ENCODE measurements at regions not wholly inside any gene's neighbourhood (a gene's known extent, or its start where the extent isn't known, plus 50 kb on each side); places are given as distances from the start of the nearest gene placed in this dataset.

DNA sequence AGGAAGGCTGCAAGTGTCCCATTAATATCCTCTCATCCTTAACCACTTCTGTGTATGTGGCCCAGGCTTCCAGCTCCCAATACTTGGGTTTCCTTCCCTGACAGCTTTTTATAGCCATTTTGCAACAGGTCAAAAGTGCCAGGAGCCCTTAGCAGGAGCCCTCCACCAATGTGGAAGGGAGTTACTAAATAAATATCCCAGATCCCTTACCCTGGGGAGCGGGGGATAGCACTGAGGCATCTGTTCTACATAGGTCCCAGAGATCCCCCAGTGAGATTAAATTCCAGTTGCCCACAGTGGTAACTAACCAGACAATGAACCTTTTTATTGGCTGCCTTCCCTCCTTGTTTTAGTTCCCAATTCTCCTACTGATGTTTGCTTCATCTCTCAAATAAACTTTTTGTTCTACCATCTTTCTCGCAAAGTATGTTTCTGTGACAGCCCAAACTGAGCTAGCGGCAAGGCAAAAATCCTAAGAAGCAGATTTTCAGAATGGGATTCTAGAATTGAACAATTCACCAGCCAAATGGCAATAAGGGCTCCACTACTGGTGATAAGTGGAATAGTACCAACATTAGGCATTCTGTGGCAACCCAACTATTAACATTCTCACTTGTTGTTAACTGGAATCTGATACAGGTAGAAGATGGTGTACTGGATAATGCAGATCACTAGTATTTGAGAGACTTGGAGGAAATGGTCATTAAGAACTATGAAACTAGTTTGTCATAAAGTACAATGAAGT, 83.9 kb upstream of the MAPRE2 start:
- ChIA-PET POLR2A (no interaction called here), CTCF (interaction anchor here (1.0 kb wide), 1 partner anchor 90 kb away, joined by 3 read pairs; no protein-coding TSS in a partner anchor)
- no peaks in the 10 kb centered on the region for H3K27me3 Mint-ChIP-seq (ENCODE audit: low read depth)
- peak; percentile 22 for ATAC-seq
- no peaks in the 10 kb centered on the region for H3K36me3 Mint-ChIP-seq
- peaks cover 6% of the 10 kb centered on the region for H3K9me3 Mint-ChIP-seq
- no peak overlapping the region for H3K4me3 Mint-ChIP-seq
- no peak for TF ChIP-seq NFYB (CRISPR knock-in tag; conservative IDR thresholded peaks at IDR 0.05; ENCODE audit: low read depth)
- H3K4me1 Mint-ChIP-seq: no peaks in the 10 kb centered on the region; the same call in 1 of the 2 replicates
- no peak overlapping the region for H3K27ac Mint-ChIP-seq
- DNase-seq (ENCODE audit: low spot score): no peak

DNA sequence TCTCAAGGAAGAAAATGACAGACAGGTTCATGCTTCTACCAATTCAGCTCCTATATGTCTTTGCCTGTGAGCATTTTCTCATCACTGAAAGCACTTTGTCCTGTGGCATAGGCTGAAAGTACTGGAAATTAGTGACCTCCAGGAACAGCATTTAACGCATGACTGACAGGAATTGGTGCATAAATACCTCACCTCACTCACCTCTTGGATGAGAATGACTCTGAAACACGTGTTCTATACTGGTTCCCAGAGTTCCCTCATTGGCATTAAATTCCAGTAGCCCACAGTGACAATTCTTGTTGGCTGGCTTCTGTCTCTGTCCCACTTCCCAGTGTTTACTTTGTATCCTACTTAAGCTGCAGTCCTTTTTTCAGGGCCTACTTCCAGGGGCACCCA, 83.4 kb upstream of the MAPRE2 start:
- Mint-ChIP-seq H3K4me1 (no peaks in the 10 kb centered on the region; the same call in 1 of the 2 replicates), H3K9me3 (peaks cover 6% of the 10 kb centered on the region), H3K27me3 (ENCODE audit: low read depth) (no peaks in the 10 kb centered on the region), H3K36me3 (no peaks in the 10 kb centered on the region), H3K27ac (no peak overlapping the region), H3K4me3 (no peak overlapping the region)
- ATAC-seq (no peak), DNase-seq (ENCODE audit: low spot score) (no peak)
- POLR2A ChIA-PET: no interaction called here
- CTCF ChIA-PET: interaction anchor here (1.0 kb wide), 1 partner anchor 90 kb away, joined by 3 read pairs; no protein-coding TSS in a partner anchor
- TF ChIP-seq, protein P1, sequence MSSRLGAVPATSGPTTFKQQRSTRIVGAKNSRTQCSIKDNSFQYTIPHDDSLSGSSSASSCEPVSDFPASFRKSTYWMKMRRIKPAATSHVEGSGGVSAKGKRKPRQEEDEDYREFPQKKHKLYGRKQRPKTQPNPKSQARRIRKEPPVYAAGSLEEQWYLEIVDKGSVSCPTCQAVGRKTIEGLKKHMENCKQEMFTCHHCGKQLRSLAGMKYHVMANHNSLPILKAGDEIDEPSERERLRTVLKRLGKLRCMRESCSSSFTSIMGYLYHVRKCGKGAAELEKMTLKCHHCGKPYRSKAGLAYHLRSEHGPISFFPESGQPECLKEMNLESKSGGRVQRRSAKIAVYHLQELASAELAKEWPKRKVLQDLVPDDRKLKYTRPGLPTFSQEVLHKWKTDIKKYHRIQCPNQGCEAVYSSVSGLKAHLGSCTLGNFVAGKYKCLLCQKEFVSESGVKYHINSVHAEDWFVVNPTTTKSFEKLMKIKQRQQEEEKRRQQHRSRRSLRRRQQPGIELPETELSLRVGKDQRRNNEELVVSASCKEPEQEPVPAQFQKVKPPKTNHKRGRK (CRISPR knock-in tag; IDR thresholded peaks at IDR 0.05; ENCODE audit: borderline replicate concordance): no peak
- TF ChIP-seq ZNF121 (CRISPR knock-in tag; IDR thresholded peaks at IDR 0.05) (no peak), NR3C1 (CRISPR knock-in tag; conservative IDR thresholded peaks at IDR 0.05; ENCODE audit: low read depth) (no peak), NFATC4 (CRISPR knock-in tag; IDR thresholded peaks at IDR 0.05) (no peak), ZNF423 (CRISPR knock-in tag; IDR thresholded peaks at IDR 0.05) (no peak), RELA (CRISPR knock-in tag; IDR thresholded peaks at IDR 0.05; ENCODE audit: borderline replicate concordance) (no peak), ESRRA (CRISPR knock-in tag; IDR thresholded peaks at IDR 0.05; ENCODE audit: borderline replicate concordance) (no peak), NR2C2 (CRISPR knock-in tag; IDR thresholded peaks at IDR 0.05) (no peak), ZNF317 (CRISPR knock-in tag; IDR thresholded peaks at IDR 0.05; ENCODE audit: borderline replicate concordance, low read depth) (no peak), ZNF671 (CRISPR knock-in tag; IDR thresholded peaks at IDR 0.05) (no peak), IRF2 (CRISPR knock-in tag; IDR thresholded peaks at IDR 0.05; ENCODE audit: borderline replicate concordance, low read depth) (no peak), FOXK1 (CRISPR knock-in tag; IDR thresholded peaks at IDR 0.05) (no peak)
- TF ChIP-seq, protein P2, sequence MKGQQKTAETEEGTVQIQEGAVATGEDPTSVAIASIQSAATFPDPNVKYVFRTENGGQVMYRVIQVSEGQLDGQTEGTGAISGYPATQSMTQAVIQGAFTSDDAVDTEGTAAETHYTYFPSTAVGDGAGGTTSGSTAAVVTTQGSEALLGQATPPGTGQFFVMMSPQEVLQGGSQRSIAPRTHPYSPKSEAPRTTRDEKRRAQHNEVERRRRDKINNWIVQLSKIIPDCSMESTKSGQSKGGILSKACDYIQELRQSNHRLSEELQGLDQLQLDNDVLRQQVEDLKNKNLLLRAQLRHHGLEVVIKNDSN (CRISPR knock-in tag; IDR thresholded peaks at IDR 0.05): no peak
- TF ChIP-seq, protein P3, sequence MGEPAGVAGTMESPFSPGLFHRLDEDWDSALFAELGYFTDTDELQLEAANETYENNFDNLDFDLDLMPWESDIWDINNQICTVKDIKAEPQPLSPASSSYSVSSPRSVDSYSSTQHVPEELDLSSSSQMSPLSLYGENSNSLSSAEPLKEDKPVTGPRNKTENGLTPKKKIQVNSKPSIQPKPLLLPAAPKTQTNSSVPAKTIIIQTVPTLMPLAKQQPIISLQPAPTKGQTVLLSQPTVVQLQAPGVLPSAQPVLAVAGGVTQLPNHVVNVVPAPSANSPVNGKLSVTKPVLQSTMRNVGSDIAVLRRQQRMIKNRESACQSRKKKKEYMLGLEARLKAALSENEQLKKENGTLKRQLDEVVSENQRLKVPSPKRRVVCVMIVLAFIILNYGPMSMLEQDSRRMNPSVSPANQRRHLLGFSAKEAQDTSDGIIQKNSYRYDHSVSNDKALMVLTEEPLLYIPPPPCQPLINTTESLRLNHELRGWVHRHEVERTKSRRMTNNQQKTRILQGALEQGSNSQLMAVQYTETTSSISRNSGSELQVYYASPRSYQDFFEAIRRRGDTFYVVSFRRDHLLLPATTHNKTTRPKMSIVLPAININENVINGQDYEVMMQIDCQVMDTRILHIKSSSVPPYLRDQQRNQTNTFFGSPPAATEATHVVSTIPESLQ (CRISPR knock-in tag; IDR thresholded peaks at IDR 0.05): no peak
- TF ChIP-seq, protein P4, sequence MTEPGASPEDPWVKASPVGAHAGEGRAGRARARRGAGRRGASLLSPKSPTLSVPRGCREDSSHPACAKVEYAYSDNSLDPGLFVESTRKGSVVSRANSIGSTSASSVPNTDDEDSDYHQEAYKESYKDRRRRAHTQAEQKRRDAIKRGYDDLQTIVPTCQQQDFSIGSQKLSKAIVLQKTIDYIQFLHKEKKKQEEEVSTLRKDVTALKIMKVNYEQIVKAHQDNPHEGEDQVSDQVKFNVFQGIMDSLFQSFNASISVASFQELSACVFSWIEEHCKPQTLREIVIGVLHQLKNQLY (CRISPR knock-in tag; IDR thresholded peaks at IDR 0.05): no peak
- TF ChIP-seq, protein P5, sequence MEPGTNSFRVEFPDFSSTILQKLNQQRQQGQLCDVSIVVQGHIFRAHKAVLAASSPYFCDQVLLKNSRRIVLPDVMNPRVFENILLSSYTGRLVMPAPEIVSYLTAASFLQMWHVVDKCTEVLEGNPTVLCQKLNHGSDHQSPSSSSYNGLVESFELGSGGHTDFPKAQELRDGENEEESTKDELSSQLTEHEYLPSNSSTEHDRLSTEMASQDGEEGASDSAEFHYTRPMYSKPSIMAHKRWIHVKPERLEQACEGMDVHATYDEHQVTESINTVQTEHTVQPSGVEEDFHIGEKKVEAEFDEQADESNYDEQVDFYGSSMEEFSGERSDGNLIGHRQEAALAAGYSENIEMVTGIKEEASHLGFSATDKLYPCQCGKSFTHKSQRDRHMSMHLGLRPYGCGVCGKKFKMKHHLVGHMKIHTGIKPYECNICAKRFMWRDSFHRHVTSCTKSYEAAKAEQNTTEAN (CRISPR knock-in tag; IDR thresholded peaks at IDR 0.05): no peak
- TF ChIP-seq, protein P6, sequence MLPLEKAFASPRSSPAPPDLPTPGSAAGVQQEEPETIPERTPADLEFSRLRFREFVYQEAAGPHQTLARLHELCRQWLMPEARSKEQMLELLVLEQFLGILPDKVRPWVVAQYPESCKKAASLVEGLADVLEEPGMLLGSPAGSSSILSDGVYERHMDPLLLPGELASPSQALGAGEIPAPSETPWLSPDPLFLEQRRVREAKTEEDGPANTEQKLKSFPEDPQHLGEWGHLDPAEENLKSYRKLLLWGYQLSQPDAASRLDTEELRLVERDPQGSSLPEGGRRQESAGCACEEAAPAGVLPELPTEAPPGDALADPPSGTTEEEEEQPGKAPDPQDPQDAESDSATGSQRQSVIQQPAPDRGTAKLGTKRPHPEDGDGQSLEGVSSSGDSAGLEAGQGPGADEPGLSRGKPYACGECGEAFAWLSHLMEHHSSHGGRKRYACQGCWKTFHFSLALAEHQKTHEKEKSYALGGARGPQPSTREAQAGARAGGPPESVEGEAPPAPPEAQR (CRISPR knock-in tag; IDR thresholded peaks at IDR 0.05): no peak

Measured in WTC11 (cell line).